HepG2 (cell line): ENCODE measurements at regions not wholly inside any gene's neighbourhood (a gene's known extent, or its start where the extent isn't known, plus 50 kb on each side); places are given as distances from the start of the nearest gene placed in this dataset.

Experiments
- ATAC-seq: fragments of 200-7000 bp; cut with Tn5 transposase; 3 replicates; pipeline ENCODE4 v1.9.1; 2020; ENCODE audit warnings: mild to moderate bottlenecking, moderate library complexity
- BruUV-seq: library from RNA; stranded (reverse); fragments of 400-500 nt; replicated peaks from 2 replicates; lab custom pipeline; 2021; lab: Mats Ljungman, UMichigan
- CTCF ChIA-PET: fragments of 300-600 bp; formaldehyde crosslinking; extraction: SDS; loops from one replicate; lab custom pipeline; 2021; ENCODE audit warnings: low total read pairs, inconsistent platforms, low intra/inter-chr PET ratio; lab: Yijun Ruan, JAX
- POLR2A ChIA-PET: fragments of 350-600 bp; sonication (Branson Sonifier 250); formaldehyde crosslinking; loops from one replicate; lab custom pipeline; 2020; ENCODE audit warnings: antibody characterized with exemption, inconsistent platforms; lab: Yijun Ruan, JAX
- DNase-seq: peaks from one replicate; pipeline ENCODE4 v3.0.0-alpha.2; 2015; ENCODE audit warnings: low spot score
- FAIRE-seq: peaks from 3 replicates; lab custom pipeline; 2011; peaks lifted over from hg19 to GRCh38; lab: Jason Lieb, UNC
- H2AFZ ChIP-seq: one replicate; pipeline ENCODE4 v1.6.1; 2011; ENCODE audit warnings: low read length, inconsistent platforms
- H3K27ac ChIP-seq: fragments of 300-600 bp; 3 replicates; pipeline ENCODE4 v1.8.0; 2011; ENCODE audit warnings: mixed run types, mild to moderate bottlenecking, mixed read lengths, low read length, inconsistent platforms; ENCODE audit not compliant: insufficient read depth; ENCODE audit errors: extremely low read length
- H3K27me3 ChIP-seq, 2 experiments: fragments of 200-600 bp in 1 of 2; 2 replicates in 1 of 2; 3 replicates in 1 of 2; pipeline versions ENCODE4 v1.6.0 to v1.8.0; 2011; ENCODE audit warnings: low read length in 2 of 2, mild to moderate bottlenecking in 2 of 2, moderate library complexity in 2 of 2, inconsistent platforms in 1 of 2; ENCODE audit not compliant: insufficient read depth in 2 of 2, control insufficient read depth in 1 of 2
- H3K36me3 ChIP-seq, 2 experiments: fragments of 200-600 bp in 1 of 2; replicated peaks in 1 of 2; 2 replicates in 1 of 2; 3 replicates in 1 of 2; pipeline versions ENCODE4 v1.5.1 to v1.8.0; 2011; ENCODE audit warnings: low read length in 2 of 2, inconsistent platforms in 1 of 2; ENCODE audit not compliant: insufficient read depth in 2 of 2, control insufficient read depth in 1 of 2
- H3K4me1 ChIP-seq: 2 replicates; pipeline ENCODE4 v1.5.1; 2012; ENCODE audit warnings: low read length, inconsistent platforms; ENCODE audit not compliant: insufficient read depth
- H3K4me2 ChIP-seq: 2 replicates; pipeline ENCODE4 v1.6.0; 2011; ENCODE audit warnings: low read depth, low read length, inconsistent platforms
- H3K4me3 ChIP-seq, 3 experiments: fragments of 200-600 bp in 1 of 3; sonication (generic), shearing (Covaris generic) in 1 of 3; replicated peaks in 1 of 3; 2 replicates each; pipeline ENCODE4 v1.5.1; 2011 to 2016; ENCODE audit warnings: low read length in 3 of 3, inconsistent platforms in 2 of 3, low read depth in 2 of 3, mild to moderate bottlenecking in 2 of 3, control low read depth in 1 of 3, mixed read lengths in 1 of 3; ENCODE audit not compliant: insufficient read depth in 1 of 3
- H3K79me2 ChIP-seq: one replicate; pipeline ENCODE4 v1.6.1; 2011; ENCODE audit warnings: low read length, inconsistent platforms; ENCODE audit not compliant: insufficient read depth
- H3K9ac ChIP-seq: 2 replicates; pipeline ENCODE4 v1.6.0; 2011; ENCODE audit warnings: mild to moderate bottlenecking, low read depth, low read length, inconsistent platforms; ENCODE audit not compliant: insufficient read depth
- H3K9me3 ChIP-seq: 2 replicates; pipeline ENCODE4 v1.5.1; 2012; ENCODE audit warnings: mild to moderate bottlenecking, low read length
- H4K20me1 ChIP-seq: 2 replicates; pipeline ENCODE4 v1.6.0; 2011; ENCODE audit warnings: inconsistent platforms, mild to moderate bottlenecking, low read length, moderate library complexity; ENCODE audit not compliant: insufficient read depth
- REXO4 ChIP-seq: sonication (generic); formaldehyde crosslinking; IDR thresholded peaks from 2 replicates; pipeline ENCODE4 v1.8.0; 2022; ENCODE audit warnings: missing genetic modification reagents, mild to moderate bottlenecking, borderline replicate concordance
- SOX6 ChIP-seq, 2 experiments: fragments of 450-650 bp in 1 of 2; sonication (generic) in 1 of 2; formaldehyde crosslinking in 1 of 2; IDR thresholded peaks; 2 replicates each; pipeline versions ENCODE4 v1.4.0 to v1.6.1; 2017 to 2020; ENCODE audit warnings: antibody characterized with exemption in 1 of 2, mild to moderate bottlenecking in 1 of 2, missing genetic modification reagents in 1 of 2
- TBX2 ChIP-seq: sonication (generic); formaldehyde crosslinking; IDR thresholded peaks from 2 replicates; pipeline ENCODE4 v1.5.0; 2020; ENCODE audit warnings: missing genetic modification reagents, mild to moderate bottlenecking, borderline replicate concordance
- TMF1 ChIP-seq: sonication (generic); formaldehyde crosslinking; IDR thresholded peaks from 2 replicates; pipeline ENCODE4 v1.8.1; 2022; ENCODE audit warnings: low read depth, missing genetic modification reagents
- ZNF326 ChIP-seq: sonication (generic); formaldehyde crosslinking; IDR thresholded peaks from 2 replicates; pipeline ENCODE4 v1.4.0; 2020; ENCODE audit warnings: missing genetic modification reagents, borderline replicate concordance
- ZNF441 ChIP-seq: sonication (generic); formaldehyde crosslinking; IDR thresholded peaks from 2 replicates; pipeline ENCODE4 v1.7.0; 2021; ENCODE audit warnings: missing genetic modification reagents, borderline replicate concordance
- ZNF598 ChIP-seq: sonication (generic); formaldehyde crosslinking; IDR thresholded peaks from 2 replicates; pipeline ENCODE4 v1.5.1; 2020; ENCODE audit warnings: mild to moderate bottlenecking, missing genetic modification reagents, borderline replicate concordance
- ZNF724P ChIP-seq: sonication (generic); formaldehyde crosslinking; IDR thresholded peaks from 2 replicates; pipeline ENCODE4 v1.8.0; 2022; ENCODE audit warnings: missing genetic modification reagents, borderline replicate concordance
- ZNF781 ChIP-seq: sonication (generic); formaldehyde crosslinking; IDR thresholded peaks from 2 replicates; pipeline ENCODE4 v1.5.1; 2020; ENCODE audit warnings: borderline replicate concordance, mild to moderate bottlenecking, missing genetic modification reagents; ENCODE audit errors: not compliant biosample characterization
- WGBS: methylation state at CpG from one replicate; pipeline ENCODE4 v1.1.6; 2017; ENCODE audit warnings: low lambda C conversion rate; 5-methylcytosine and 5-hydroxymethylcytosine counted together
- in situ Hi-C: cut with HindIII; loops from 2 replicates; pipeline ENCODE4 v1.10.0; 2017; ENCODE audit warnings: low pct_unique_long_range_greater_than_20kb; ENCODE audit not compliant: extremely low pct_ligation_motif_present
- intact Hi-C: fragments of 100-400 bp; cut with micrococcal nuclease; formaldehyde crosslinking; loops from one replicate; pipeline ENCODE4 v1.10.0; 2022; ENCODE audit not compliant: unreplicated experiment
- TF ChIP-seq, protein P1 (sequence below): conservative IDR thresholded peaks from 2 replicates; pipeline ENCODE4 v1.6.1; 2018; ENCODE audit warnings: missing genetic modification reagents
- TF ChIP-seq, protein P2 (sequence below): sonication (generic); formaldehyde crosslinking; IDR thresholded peaks from 2 replicates; pipeline ENCODE4 v1.5.0; 2020; ENCODE audit warnings: mild to moderate bottlenecking, missing genetic modification reagents
- TF ChIP-seq, protein P3 (sequence below), 2 experiments: sonication (generic) in 1 of 2; formaldehyde crosslinking in 1 of 2; IDR thresholded peaks; 2 replicates each; pipeline versions ENCODE4 v1.6.1 to v1.9.0; 2014 to 2022; ENCODE audit warnings: antibody characterized with exemption in 1 of 2, borderline replicate concordance in 1 of 2, inconsistent platforms in 1 of 2, low read depth in 1 of 2, missing genetic modification reagents in 1 of 2
- TF ChIP-seq, protein P4 (sequence below): sonication (generic); formaldehyde crosslinking; IDR thresholded peaks from 2 replicates; pipeline ENCODE4 v1.9.0; 2021; ENCODE audit warnings: missing genetic modification reagents, borderline replicate concordance

DNA sequence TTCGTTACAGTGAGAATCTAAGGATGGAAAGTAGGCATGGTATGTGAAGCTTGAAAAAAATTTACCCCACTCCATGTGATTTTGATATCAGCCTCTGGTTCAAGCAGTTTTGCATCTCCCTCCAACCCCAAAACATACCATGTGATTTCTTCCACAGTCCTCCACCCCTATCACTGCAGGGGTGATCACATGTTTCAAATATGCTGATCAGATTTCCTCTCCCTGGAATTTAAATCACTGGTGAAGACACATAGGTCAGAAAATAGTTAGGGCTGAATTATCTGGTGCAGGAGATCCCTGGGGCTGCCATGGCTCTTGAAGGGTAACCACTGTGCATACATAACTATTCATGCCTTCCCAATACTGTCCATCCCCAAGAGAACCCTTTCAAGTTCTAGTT, 119.7 kb upstream of the THRB start:
- no peak for FAIRE-seq
- H3K4me3 ChIP-seq, result no peak overlapping the region
- no peak for ATAC-seq
- intact Hi-C loops (no loop called here), in situ Hi-C loops (no loop called here)
- H3K79me2 ChIP-seq, result no peaks in the 10 kb centered on the region
- CTCF ChIA-PET, result no interaction called here
- POLR2A ChIA-PET, result no interaction called here
- no peak for DNase-seq
- no peaks in the 10 kb centered on the region for H4K20me1 ChIP-seq
- H3K9me3 ChIP-seq, result no peaks in the 10 kb centered on the region
- BruUV-seq, result no TSS peak
- no peak overlapping the region for H3K9ac ChIP-seq
- no peaks in the 10 kb centered on the region for H3K27me3 ChIP-seq
- H3K4me2 ChIP-seq, result no peak overlapping the region
- H3K36me3 ChIP-seq, result no peaks in the 10 kb centered on the region
- H3K27ac ChIP-seq, result no peak overlapping the region
- H2AFZ ChIP-seq, result no peak overlapping the region
- WGBS, result 0% methylated on average over 1 of the region's 1 CpG
- H3K4me1 ChIP-seq, result peaks cover 7% of the 10 kb centered on the region; the same call in 1 of the 2 replicates
- no peak for TF ChIP-seq TBX2
- no peak for TF ChIP-seq ZNF781
- TF ChIP-seq, protein P1, sequence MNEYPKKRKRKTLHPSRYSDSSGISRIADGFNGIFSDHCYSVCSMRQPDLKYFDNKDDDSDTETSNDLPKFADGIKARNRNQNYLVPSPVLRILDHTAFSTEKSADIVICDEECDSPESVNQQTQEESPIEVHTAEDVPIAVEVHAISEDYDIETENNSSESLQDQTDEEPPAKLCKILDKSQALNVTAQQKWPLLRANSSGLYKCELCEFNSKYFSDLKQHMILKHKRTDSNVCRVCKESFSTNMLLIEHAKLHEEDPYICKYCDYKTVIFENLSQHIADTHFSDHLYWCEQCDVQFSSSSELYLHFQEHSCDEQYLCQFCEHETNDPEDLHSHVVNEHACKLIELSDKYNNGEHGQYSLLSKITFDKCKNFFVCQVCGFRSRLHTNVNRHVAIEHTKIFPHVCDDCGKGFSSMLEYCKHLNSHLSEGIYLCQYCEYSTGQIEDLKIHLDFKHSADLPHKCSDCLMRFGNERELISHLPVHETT (CRISPR knock-in tag), result no peak
- no peak for TF ChIP-seq ZNF326 (CRISPR knock-in tag)
- TF ChIP-seq ZNF441 (CRISPR knock-in tag), result no peak
- TF ChIP-seq, protein P2, sequence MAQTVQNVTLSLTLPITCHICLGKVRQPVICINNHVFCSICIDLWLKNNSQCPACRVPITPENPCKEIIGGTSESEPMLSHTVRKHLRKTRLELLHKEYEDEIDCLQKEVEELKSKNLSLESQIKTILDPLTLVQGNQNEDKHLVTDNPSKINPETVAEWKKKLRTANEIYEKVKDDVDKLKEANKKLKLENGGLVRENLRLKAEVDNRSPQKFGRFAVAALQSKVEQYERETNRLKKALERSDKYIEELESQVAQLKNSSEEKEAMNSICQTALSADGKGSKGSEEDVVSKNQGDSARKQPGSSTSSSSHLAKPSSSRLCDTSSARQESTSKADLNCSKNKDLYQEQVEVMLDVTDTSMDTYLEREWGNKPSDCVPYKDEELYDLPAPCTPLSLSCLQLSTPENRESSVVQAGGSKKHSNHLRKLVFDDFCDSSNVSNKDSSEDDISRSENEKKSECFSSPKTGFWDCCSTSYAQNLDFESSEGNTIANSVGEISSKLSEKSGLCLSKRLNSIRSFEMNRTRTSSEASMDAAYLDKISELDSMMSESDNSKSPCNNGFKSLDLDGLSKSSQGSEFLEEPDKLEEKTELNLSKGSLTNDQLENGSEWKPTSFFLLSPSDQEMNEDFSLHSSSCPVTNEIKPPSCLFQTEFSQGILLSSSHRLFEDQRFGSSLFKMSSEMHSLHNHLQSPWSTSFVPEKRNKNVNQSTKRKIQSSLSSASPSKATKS, result no peak
- TF ChIP-seq SOX6 (IDR thresholded peaks at IDR 0.05), result no peak
- TF ChIP-seq SOX6 (CRISPR knock-in tag; IDR thresholded peaks at IDR 0.05), result no peak
- no peak for TF ChIP-seq ZNF724P
- TF ChIP-seq, protein P3, sequence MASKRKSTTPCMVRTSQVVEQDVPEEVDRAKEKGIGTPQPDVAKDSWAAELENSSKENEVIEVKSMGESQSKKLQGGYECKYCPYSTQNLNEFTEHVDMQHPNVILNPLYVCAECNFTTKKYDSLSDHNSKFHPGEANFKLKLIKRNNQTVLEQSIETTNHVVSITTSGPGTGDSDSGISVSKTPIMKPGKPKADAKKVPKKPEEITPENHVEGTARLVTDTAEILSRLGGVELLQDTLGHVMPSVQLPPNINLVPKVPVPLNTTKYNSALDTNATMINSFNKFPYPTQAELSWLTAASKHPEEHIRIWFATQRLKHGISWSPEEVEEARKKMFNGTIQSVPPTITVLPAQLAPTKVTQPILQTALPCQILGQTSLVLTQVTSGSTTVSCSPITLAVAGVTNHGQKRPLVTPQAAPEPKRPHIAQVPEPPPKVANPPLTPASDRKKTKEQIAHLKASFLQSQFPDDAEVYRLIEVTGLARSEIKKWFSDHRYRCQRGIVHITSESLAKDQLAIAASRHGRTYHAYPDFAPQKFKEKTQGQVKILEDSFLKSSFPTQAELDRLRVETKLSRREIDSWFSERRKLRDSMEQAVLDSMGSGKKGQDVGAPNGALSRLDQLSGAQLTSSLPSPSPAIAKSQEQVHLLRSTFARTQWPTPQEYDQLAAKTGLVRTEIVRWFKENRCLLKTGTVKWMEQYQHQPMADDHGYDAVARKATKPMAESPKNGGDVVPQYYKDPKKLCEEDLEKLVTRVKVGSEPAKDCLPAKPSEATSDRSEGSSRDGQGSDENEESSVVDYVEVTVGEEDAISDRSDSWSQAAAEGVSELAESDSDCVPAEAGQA (IDR thresholded peaks at IDR 0.05; ENCODE audit: low read depth), result no peak
- TF ChIP-seq, protein P3 (CRISPR knock-in tag; IDR thresholded peaks at IDR 0.05; ENCODE audit: borderline replicate concordance), result no peak
- no peak for TF ChIP-seq TMF1 (CRISPR knock-in tag)
- TF ChIP-seq ZNF598 (CRISPR knock-in tag), result no peak
- TF ChIP-seq REXO4 (CRISPR knock-in tag), result no peak
- TF ChIP-seq, protein P4, sequence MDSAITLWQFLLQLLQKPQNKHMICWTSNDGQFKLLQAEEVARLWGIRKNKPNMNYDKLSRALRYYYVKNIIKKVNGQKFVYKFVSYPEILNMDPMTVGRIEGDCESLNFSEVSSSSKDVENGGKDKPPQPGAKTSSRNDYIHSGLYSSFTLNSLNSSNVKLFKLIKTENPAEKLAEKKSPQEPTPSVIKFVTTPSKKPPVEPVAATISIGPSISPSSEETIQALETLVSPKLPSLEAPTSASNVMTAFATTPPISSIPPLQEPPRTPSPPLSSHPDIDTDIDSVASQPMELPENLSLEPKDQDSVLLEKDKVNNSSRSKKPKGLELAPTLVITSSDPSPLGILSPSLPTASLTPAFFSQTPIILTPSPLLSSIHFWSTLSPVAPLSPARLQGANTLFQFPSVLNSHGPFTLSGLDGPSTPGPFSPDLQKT (CRISPR knock-in tag), result no peak
